Heart left ventricle (tissue), 16 donors: ENCODE measurements at regions not wholly inside any gene's neighbourhood (a gene's known extent, or its start where the extent isn't known, plus 50 kb on each side); places are given as distances from the start of the nearest gene placed in this dataset.

Source experiments
- ATAC-seq, 4 donors: fragments of 200-7000 bp; cut with Tn5 transposase; one replicate each; pipeline ENCODE4 v1.9.1; 2020 to 2022; ENCODE audit warnings: moderate library complexity in 4 of 4, mild to moderate bottlenecking in 3 of 4, moderate number of reproducible peaks in 1 of 4
- DNase-seq, 5 donors: peaks; one replicate each; pipeline ENCODE4 v3.0.0-alpha.2; 2020
- H3K27ac ChIP-seq, 12 donors: fragments of 200-600 bp; sonication (generic) in 4 of 12; one replicate each; pipeline versions ENCODE4 v1.5.0 to v1.8.0; 2016 to 2022; ENCODE audit warnings: mild to moderate bottlenecking in 2 of 12
- H3K27me3 ChIP-seq, 9 donors: fragments of 200-600 bp; sonication (generic) in 2 of 9; one replicate each; pipeline versions ENCODE4 v1.5.1 to v1.8.0; 2016 to 2022; ENCODE audit warnings: mild to moderate bottlenecking in 3 of 9
- H3K36me3 ChIP-seq, 9 donors: fragments of 200-600 bp; sonication (generic) in 2 of 9; one replicate each; pipeline versions ENCODE4 v1.5.0 to v1.8.0; 2018 to 2022; ENCODE audit warnings: mild to moderate bottlenecking in 2 of 9
- H3K4me1 ChIP-seq, 12 donors: fragments of 200-600 bp; sonication (generic) in 4 of 12; one replicate each; pipeline versions ENCODE4 v1.5.0 to v1.8.0; 2016 to 2022; ENCODE audit warnings: mild to moderate bottlenecking in 3 of 12
- H3K4me3 ChIP-seq, 12 donors: fragments of 200-600 bp; sonication (generic) in 4 of 12; one replicate each; pipeline versions ENCODE4 v1.5.0 to v1.8.0; 2017 to 2022; ENCODE audit warnings: mild to moderate bottlenecking in 9 of 12, moderate library complexity in 4 of 12
- H3K9me3 ChIP-seq, 12 donors: fragments of 200-600 bp; sonication (generic) in 4 of 12; one replicate each; pipeline versions ENCODE4 v1.5.0 to v1.8.0; 2016 to 2022; ENCODE audit warnings: mild to moderate bottlenecking in 1 of 12
- CTCF ChIP-seq, 12 donors: fragments of 200-600 bp; sonication (generic) in 4 of 12; IDR thresholded peaks; one replicate each; pipeline versions ENCODE4 v1.5.0 to v1.8.0; 2018 to 2022; ENCODE audit warnings: antibody characterized with exemption in 12 of 12, mild to moderate bottlenecking in 5 of 12
- POLR2A ChIP-seq, 2 donors: fragments of 450-650 bp; IDR thresholded peaks; one replicate each; pipeline ENCODE4 v1.6.1; 2017; ENCODE audit warnings: antibody characterized with exemption in 2 of 2, mild to moderate bottlenecking in 2 of 2, moderate library complexity in 2 of 2
- WGBS, 4 donors: extraction: QIAGEN DNeasy Blood & Tissue Kit in 2 of 4; methylation state at CpG; one replicate each; pipeline versions ENCODE4 v1.1.5 to v1.1.7; 2013 to 2018; 5-methylcytosine and 5-hydroxymethylcytosine counted together
- intact Hi-C, 10 donors: fragments of 100-400 bp; cut with DNase I; formaldehyde crosslinking; loops; one replicate each; pipeline versions ENCODE4 v1.11.1 to v1.14.2; 2022
- donor health status: ischemic (EF 13 %, LVEDD 7.1; RV severe dilation, severe dysfunction).
- donor health status: healthy with polysubstance abuse.
- donor health status: DM: no; HTN: yes; CAD: no.
- donor health status: DM: no; HTN: no; CAD: no.
- donor health status: ischemic (EF 25% LVEDD 6.9; RV normal size, moderate dysfunction).
- donor health status: ischemic (EF 25% LVEDD 5.7; RV mildly dilated, moderate dysfunction).
- donor health status: healthy.
- donor health status: DM: yes; HTN: yes; CAD: no.
- donor health status: ischemic (EF 35%, LVEDD 5.7; RV mildly dilated, moderate dysfunction).
- donor health status: nonischemic (EF 11% LVEDD 7.7; RV severe dilation, severe dysfunction).
- donor health status: DM: yes; HTN: yes; CAD: no.
- donor health status: PGD.
- donor health status: ischemic (EF 29% LVEDD 5.4; RV normal size, mild dysfunction).
- donor health status: nonischemic (EF 23%, LVEDD 6.1; RV moderate dilation, normal function).

GRCh38 chr2:67057123-67057522, 340.0 kb upstream of the ETAA1 start:
- H3K9me3 ChIP-seq: peaks cover 0 to 10% (median 0%) of the 10 kb centered on the region in 12 donors
- DNase-seq: no peak
- no peaks in the 10 kb centered on the region for H3K4me1 ChIP-seq
- no peak overlapping the region for H3K4me3 ChIP-seq
- TF ChIP-seq CTCF (IDR thresholded peaks at IDR 0.05) (no peak), POLR2A (IDR thresholded peaks at IDR 0.05) (no peak)
- intact Hi-C loops: no loop called here
- no peak for ATAC-seq
- H3K27me3 ChIP-seq: no peaks in the 10 kb centered on the region
- 90 to 93% (median 91%) methylated on average over 3 of the region's 3 CpGs for WGBS, 4 donors
- H3K27ac ChIP-seq: no peak overlapping the region
- no peaks in the 10 kb centered on the region for H3K36me3 ChIP-seq

DNA sequence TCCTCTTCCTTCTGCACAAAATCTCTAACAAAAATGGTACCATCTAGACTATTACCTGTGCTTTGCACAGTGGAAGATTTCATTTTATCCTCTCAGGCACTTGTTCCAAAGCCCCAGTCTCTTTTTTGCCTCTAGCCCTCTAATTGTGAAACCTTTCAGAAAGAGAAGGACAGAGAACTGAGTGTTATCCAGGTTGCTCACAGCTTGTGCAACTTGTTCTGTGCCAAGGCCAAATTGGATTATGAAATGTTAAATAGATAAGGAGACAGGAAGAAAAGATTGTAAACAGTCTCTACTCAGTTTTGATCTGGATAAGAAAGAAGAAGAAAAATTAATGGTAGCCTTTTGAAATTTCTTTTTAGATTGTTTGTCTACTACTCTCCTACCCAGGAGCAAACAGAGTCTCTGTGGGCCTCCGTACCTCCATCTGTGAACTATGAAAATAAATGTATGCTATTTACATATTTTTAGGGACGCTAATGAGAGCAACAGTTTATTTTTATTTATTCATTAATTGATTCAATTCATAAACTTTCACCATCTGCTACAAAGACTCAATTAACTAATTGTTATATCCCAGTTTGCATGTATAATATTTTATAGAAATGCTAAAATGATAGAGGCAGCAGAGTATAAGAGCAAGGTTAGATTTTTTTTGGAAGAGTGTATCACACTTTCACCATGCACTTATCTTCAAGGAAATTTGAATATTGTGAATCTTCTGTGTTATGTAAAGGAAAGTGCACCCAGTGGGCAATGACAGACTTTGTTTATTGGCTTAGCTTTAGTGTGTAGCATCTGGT, 339.0 kb upstream of the ETAA1 start:
- H3K27me3 ChIP-seq: no peaks in the 10 kb centered on the region
- no peaks in the 10 kb centered on the region for H3K36me3 ChIP-seq
- TF ChIP-seq POLR2A (IDR thresholded peaks at IDR 0.05) (no peak), CTCF (IDR thresholded peaks at IDR 0.05) (no peak)
- no peak for DNase-seq
- no peak overlapping the region for H3K27ac ChIP-seq
- H3K9me3 ChIP-seq: peaks cover 0 to 10% (median 0%) of the 10 kb centered on the region in 12 donors
- 82 to 92% (median 85%) methylated on average over 2 of the region's 2 CpGs for WGBS, 4 donors
- intact Hi-C loops: no loop called here
- ATAC-seq: no peak
- no peak overlapping the region for H3K4me3 ChIP-seq
- no peaks in the 10 kb centered on the region for H3K4me1 ChIP-seq

DNA sequence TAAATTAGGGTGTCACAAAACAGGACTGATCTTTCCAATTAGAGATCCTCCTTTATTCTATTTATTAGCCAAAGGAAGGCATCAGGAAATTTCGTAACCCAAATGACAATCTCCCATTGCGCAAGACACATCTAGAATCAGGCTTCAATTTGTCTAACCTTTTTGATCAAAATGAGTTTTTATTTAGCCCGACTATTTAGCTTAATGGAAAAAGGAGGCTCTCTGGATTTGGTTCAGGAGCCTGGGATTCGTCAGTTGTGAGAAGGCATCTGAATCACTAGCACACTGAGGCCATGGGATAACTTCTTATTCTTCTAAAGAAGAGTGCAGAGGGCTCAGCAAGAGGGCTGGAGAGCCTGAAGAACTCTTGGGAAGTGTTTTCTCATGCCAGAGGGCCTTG, 332.1 kb upstream of the ETAA1 start:
- peaks cover 0 to 6% (median 0%) of the 10 kb centered on the region in 12 donors for H3K9me3 ChIP-seq
- 60 to 85% (median 79%) methylated on average over 4 of the region's 4 CpGs for WGBS, 4 donors
- H3K27me3 ChIP-seq: no peaks in the 10 kb centered on the region
- ATAC-seq (no peak), DNase-seq (no peak)
- peak overlapping the region in 1 of 12 donors; percentile 72 for H3K27ac ChIP-seq
- no peak overlapping the region for H3K4me3 ChIP-seq
- intact Hi-C loops: no loop called here
- no peaks in the 10 kb centered on the region for H3K4me1 ChIP-seq
- no peaks in the 10 kb centered on the region for H3K36me3 ChIP-seq
- TF ChIP-seq CTCF (IDR thresholded peaks at IDR 0.05) (no peak), POLR2A (IDR thresholded peaks at IDR 0.05) (no peak)

GRCh38 chr2:67066782-67067181, 330.4 kb upstream of the ETAA1 start:
- peak overlapping the region in 1 of 12 donors; percentile 72 for H3K27ac ChIP-seq

More at GRCh38 chr2:67066782-67067181, 330.4 kb upstream of the ETAA1 start:
- Histone ChIP-seq H3K36me3 (no peaks in the 10 kb centered on the region), H3K4me1 (no peaks in the 10 kb centered on the region), H3K9me3 (no peaks in the 10 kb centered on the region), H3K4me3 (no peak overlapping the region), H3K27me3 (no peaks in the 10 kb centered on the region)
- DNase-seq: no peak
- TF ChIP-seq POLR2A (IDR thresholded peaks at IDR 0.05) (no peak), CTCF (IDR thresholded peaks at IDR 0.05) (no peak)
- no peak for ATAC-seq
- intact Hi-C loops: no loop called here
- WGBS, 4 donors: 82 to 90% (median 84%) methylated on average over 3 of the region's 3 CpGs
